ENCODE measurements at regions not wholly inside any gene's neighbourhood (a gene's known extent, or its start where the extent isn't known, plus 50 kb on each side); places are given as distances from the start of the nearest gene placed in this dataset.

- TF ChIP-seq EZH2 (IDR thresholded peaks at IDR 0.05; ENCODE audit: borderline replicate concordance, insufficient read depth, low read length, poor library complexity, severe bottlenecking) (no peak), POLR2AphosphoS5 (IDR thresholded peaks at IDR 0.05) (no peak), EP300 (conservative IDR thresholded peaks at IDR 0.05; ENCODE audit: poor library complexity, severe bottlenecking) (no peak)
- TF ChIP-seq, protein P1, sequence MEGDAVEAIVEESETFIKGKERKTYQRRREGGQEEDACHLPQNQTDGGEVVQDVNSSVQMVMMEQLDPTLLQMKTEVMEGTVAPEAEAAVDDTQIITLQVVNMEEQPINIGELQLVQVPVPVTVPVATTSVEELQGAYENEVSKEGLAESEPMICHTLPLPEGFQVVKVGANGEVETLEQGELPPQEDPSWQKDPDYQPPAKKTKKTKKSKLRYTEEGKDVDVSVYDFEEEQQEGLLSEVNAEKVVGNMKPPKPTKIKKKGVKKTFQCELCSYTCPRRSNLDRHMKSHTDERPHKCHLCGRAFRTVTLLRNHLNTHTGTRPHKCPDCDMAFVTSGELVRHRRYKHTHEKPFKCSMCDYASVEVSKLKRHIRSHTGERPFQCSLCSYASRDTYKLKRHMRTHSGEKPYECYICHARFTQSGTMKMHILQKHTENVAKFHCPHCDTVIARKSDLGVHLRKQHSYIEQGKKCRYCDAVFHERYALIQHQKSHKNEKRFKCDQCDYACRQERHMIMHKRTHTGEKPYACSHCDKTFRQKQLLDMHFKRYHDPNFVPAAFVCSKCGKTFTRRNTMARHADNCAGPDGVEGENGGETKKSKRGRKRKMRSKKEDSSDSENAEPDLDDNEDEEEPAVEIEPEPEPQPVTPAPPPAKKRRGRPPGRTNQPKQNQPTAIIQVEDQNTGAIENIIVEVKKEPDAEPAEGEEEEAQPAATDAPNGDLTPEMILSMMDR (IDR thresholded peaks at IDR 0.05; ENCODE audit: poor library complexity, severe bottlenecking) = no peak
Observed at GRCh38 chr1:227396539-227397353, 78.5 kb upstream of the CDC42BPA start.

Measured in neural cell (in vitro differentiated cells).